Left cardiac atrium (tissue), 4 donors: ENCODE measurements at regions not wholly inside any gene's neighbourhood (a gene's known extent, or its start where the extent isn't known, plus 50 kb on each side); places are given as distances from the start of the nearest gene placed in this dataset.

Experiments used
- ATAC-seq, 2 donors: fragments of 200-7000 bp; cut with Tn5 transposase; one replicate each; pipeline ENCODE4 v1.9.1; 2020; ENCODE audit warnings: mild to moderate bottlenecking in 2 of 2, moderate library complexity in 2 of 2
- DNase-seq: peaks from one replicate; pipeline ENCODE4 v3.0.0-alpha.2; 2020
- intact Hi-C, 2 donors: fragments of 100-400 bp; cut with DNase I; formaldehyde crosslinking; loops; one replicate each; pipeline versions ENCODE4 v1.14.1 to v1.15.1; 2022 to 2023
- donor health status: DM: no; HTN: yes; CAD: no.
- donor health status: DM: no; HTN: yes; CAD: no; lungs with severe emphysema.
- donor health status: DM: yes; HTN: yes; CAD: no.
- donor health status: Dilated cardiomyopathy.

DNA sequence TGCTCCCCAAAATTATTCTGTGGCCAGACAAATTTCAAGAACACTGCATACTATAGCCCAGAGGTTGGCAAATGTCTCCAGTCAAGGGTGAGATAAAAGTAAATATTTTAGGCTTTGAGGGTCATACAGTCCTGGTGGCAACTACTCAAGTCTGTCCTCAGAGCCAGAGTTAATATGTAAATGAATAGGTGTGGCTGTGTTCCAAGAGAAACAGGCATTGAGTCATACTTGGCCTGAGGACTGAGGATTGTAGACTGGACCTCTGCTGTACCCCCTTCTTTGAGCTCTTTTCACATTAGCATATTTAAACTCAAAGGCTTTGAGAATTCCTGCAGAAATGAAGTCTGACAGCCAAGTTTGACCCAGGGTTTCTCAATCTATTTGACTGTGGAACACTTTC is 129.2 kb upstream of the PTCH1 start:
- intact Hi-C loops, result loop anchor here in 1 of 2 donors (10.0 kb wide), 1 partner anchor 131 kb away; the partner anchor contains the start of gene PTCH1
- DNase-seq, result no peak
- ATAC-seq, result no peak

DNA sequence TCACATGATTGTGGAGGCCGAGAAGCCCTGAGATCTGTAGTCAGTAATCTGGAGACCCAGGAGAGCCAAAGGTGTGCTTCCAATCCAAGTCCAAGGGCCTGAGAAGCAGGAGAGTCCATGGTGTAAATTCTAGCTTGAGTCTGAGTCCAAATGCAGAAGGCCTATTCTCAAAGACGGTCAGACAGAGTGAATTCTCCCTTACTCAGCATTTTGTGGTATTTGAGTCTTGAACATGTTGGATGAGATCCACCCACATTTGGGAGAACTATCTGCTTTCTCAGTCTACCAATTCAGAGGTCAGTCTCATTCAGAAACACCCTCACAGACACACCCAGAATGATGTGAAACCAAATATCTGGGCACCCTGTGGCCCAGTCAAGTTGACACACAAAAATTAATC is 128.8 kb upstream of the PTCH1 start:
- ATAC-seq (no peak), DNase-seq (no peak)
- intact Hi-C loops, result loop anchor here in 1 of 2 donors (10.0 kb wide), 1 partner anchor 131 kb away; the partner anchor contains the start of gene PTCH1

DNA sequence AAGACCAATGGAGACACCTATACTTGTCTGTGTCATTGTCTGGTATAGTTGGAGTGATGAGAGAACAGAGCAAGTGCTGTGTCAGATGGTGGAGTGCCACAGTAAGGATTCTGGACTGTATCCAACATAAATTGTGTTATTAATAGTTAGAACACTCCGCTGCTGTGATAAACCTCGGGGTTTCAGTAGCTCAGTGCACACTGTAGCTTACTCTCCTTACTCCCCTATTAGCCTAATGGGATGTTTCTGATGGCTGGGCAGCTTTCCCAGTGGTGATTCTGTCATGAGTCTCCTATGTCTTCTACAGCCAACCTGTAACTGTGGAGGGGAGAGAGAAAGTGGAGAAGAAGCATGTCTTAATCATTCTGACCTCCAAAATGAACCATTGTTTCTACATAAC is 127.6 kb upstream of the PTCH1 start:
- no peak for DNase-seq
- intact Hi-C loops, result loop anchor here in 1 of 2 donors (10.0 kb wide), 1 partner anchor 130 kb away; the partner anchor contains the start of gene PTCH1
- peak; percentile 73 to 74 for ATAC-seq

DNA sequence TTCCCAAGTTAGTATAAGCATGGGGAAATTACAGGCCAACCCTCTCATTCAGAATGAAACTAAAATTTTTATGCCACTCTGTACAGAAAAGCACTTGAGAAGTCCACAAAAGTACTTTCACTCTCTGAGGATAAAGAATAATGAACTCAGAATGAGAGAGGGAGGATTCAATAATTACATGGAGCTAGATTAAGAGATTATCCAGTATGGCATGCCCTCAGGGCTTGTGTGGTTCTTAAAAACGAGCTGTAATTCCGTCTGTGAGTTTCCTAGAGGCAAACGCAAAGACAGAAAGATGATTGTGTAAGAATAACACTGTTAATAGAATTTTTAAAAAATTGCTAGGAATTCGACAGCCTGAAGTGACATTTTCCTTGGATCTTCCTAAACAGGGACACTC is 126.8 kb upstream of the PTCH1 start:
- ATAC-seq (no peak), DNase-seq (no peak)
- intact Hi-C loops, result loop anchor here in 1 of 2 donors (10.0 kb wide), 1 partner anchor 129 kb away; the partner anchor contains the start of gene PTCH1

DNA sequence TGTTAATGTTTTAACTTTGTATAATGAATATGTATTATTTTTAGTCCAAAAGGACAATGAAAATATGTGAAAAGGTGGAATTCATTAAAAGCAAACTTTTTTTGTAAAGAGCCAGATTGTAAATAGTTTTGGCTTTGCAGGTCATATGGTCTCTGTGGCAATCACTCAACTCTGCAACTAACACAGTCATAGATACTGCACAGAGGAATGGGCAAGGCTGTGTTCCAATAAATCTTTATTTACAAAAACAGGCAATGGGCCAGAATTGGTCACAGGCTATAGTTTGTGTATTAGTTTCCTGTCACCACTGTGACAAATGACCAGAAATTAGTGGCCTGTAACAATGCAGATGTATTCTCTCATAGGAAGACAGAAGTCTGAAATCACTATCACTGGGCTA is 125.4 kb upstream of the PTCH1 start:
- intact Hi-C loops, result loop anchor here in 1 of 2 donors (10.0 kb wide), 1 partner anchor 127 kb away; the partner anchor contains the start of gene PTCH1
- ATAC-seq (no peak), DNase-seq (no peak)

DNA sequence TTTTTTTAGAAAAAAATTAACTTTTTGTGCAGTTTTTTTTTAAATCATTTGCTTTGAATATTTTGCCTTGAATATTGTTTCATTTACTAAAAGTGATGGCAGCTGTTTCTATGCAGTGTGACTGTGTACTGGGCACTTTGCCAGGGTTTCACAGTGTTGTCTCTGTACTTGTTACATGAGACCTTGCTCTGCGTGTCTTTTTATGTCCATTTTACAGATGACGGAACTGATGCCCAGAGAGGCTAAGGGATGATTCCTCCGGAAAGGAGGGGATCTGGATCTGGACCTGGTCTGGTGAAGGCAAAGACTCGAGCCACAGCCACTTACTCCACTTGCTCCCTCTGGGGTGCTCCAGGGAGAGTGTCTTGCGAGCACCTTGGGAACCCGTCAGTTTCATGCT is 124.8 kb upstream of the PTCH1 start:
- intact Hi-C loops, result loop anchor here in 1 of 2 donors (10.0 kb wide), 1 partner anchor 127 kb away; the partner anchor contains the start of gene PTCH1
- no peak for ATAC-seq
- DNase-seq, result no peak

DNA sequence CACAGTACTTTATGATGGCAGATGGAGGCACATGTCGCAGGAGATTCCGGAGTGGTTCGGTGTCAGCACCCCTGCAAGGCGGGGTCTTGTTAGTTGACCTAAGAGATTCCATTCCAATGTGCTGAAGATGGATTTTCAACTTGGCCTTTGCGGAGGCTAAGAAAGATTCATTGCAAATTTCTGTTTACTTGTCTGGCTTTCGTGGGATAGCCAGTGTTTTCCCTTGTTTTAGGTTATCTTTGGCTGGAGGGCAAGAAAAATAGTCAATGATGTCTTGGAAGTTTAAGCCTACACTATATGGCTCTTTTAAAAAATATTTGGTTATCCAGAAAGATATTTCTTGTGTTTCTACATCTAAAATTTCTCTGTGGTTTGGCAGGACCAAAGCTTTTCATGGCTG is 123.6 kb upstream of the PTCH1 start:
- ATAC-seq, result no peak
- intact Hi-C loops, result loop anchor here in 1 of 2 donors (10.0 kb wide), 1 partner anchor 126 kb away; the partner anchor contains the start of gene PTCH1
- DNase-seq, result no peak

DNA sequence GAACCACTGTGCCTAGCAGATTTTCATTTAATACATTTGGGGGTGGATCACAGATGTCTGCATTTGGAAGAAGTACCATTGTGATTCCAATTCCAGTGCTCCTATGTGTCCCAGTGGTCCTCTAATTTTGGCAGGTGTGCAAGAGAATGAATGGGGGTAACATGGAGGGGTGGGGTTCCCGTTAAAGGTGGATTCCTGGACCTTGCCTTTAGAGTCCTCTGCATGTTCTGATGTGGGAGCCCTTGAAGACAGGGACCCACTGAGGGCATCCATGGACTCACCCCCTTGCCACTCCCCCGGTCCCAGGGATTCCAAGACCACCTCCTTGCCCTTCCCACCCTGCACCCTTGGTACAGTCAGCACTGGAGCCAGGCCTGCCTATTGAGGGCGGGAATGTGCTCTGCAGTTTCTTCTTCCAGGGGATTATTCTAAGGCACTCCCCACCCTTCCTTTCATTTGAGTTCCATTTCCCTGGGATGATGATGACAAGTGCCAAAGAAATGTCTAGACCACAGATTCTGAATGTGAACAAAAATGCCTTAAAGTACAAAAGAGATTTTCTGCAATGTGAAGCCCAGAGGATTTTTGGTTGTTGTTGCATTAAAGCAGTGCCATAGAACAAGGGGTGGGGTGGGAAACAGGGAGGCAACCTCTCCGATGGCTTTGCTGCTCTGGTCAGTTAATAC is 119.4 kb upstream of the PTCH1 start:
- DNase-seq, result no peak
- no peak for ATAC-seq
- intact Hi-C loops, result no loop called here

DNA sequence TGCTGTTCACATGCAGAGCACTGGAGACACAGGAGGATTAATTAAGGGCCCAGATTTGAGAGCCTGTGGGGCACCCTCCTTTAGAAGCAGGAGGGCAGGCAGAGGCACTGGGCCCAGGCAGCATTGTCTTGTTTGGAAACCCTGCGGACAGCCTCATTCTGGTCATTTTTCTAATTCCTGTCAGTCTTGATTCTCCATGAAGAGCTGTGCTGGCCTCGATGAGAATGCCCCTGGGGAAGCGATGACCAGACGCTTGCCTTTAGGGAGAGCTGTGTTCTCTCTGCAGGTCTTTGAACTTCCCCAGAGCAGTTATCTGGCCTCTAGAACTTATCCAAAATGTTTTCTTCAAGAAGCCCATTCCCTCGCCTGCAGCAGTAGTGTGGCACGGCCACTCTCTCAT is 117.8 kb upstream of the PTCH1 start:
- intact Hi-C loops, result no loop called here
- ATAC-seq (no peak), DNase-seq (no peak)

DNA sequence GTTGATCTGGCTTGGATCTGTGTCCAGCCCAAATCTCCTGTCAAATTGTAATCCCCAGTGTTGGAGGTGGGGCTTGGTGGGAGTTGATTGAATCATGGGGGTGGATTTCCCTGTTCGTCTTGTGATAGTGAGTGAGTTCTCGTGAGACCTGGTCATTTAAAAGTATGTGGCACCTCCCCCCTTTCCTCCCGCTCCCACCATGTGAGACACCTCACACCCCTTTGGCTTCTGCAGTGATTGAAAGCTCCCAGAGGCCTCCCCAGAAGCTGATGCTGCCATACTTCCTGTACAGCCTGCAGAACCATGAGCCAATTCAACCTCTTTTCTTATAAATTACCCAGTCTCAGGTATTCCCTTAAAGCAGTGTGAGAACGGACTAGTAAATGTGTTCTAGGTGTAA is 117.3 kb upstream of the PTCH1 start:
- DNase-seq (no peak), ATAC-seq (no peak)
- intact Hi-C loops, result no loop called here

DNA sequence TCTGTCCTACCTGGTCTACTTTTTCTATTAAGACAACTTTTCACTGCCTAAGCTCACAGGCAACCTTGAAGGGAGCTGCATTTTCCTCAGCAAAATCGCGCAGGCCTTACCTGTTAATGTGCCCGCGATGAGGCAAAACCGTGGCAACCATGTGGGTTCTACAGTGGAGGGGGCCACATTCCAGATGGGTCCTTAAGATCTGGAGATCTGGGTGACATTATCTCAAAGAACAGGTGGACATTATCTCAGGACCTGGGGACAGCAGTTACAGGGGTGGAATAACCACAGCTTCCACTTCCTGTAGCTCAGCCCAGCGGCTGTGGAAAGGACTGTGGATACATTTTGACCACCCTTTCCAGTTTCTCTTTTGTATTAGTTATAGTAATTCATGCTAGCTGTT is 112.8 kb upstream of the PTCH1 start:
- no peak for ATAC-seq
- no peak for DNase-seq
- intact Hi-C loops, result no loop called here

DNA sequence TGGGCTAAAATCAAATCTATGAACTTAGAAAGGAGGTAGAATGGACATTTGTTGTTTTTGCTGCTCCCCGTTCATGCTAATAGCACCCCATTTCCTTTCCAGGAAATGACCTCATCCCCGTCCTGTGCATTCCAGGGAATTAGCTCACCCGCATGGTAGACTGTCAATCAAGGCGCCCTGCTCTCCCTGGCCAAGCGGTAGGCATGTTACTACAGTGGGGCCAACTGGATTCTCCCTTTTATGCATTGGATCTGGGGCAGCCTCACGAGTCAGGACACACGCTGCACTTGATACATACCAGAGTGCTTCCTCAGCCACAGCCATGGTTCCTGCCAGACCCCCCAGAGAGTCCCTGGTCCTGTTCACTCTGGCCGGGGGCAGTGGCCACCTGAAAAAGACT is 111.0 kb upstream of the PTCH1 start:
- ATAC-seq (no peak), DNase-seq (no peak)
- intact Hi-C loops, result no loop called here

DNA sequence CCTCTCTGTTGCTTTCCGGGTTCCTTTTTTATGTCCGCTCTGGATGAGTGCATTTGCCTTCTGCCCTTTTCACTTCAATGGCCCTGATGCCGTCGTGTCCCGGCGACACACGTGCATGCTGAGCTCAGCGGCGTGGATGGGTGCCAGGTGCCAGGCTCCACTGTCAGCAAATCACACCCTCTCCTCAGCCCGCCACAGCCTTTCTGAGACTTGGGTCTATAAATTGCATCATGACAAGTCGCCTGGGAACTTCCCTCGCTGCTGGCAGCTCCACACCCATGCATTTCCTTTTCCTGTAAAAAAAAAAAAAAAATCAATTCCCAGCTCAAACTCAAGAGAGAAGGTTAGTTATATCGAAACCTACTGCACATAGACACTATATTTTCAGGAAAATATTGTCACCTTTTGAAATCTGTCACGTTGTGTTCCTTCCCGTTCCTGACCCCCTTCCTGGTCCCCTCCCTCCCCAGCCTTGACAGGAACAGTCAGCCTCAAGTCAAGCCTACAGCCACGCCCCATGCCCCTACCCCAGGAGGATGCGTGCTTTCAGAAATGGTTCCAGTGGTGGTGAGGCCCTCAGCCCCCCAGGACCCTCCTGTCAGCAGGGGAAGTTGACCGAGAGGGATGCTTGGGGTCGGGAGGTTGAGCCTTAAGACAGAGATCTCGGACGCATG is 110.3 kb upstream of the PTCH1 start:
- ATAC-seq, result peak; percentile 67 to 72
- peak; percentile 80 for DNase-seq
- intact Hi-C loops, result no loop called here

DNA sequence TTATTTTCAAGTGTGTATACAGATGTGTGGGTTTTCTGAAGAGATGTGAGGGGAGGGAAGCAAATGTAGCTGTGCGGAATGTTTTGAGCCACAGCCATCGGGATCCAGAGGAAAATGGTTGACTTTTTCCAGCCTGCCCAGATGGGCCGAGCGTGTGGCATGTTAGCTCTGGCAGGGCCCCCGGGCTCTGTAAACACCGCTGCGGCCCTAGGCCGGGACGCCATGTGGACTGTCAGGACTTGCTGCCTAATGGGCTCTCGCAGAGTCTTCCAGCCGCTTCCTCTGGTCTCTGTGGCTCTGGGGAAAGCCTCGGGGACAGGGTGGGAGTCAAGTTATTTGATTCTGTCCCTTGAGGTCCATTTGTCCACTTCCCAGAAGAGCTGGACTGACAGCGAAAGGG is 109.6 kb upstream of the PTCH1 start:
- ATAC-seq (no peak), DNase-seq (no peak)
- intact Hi-C loops, result no loop called here

DNA sequence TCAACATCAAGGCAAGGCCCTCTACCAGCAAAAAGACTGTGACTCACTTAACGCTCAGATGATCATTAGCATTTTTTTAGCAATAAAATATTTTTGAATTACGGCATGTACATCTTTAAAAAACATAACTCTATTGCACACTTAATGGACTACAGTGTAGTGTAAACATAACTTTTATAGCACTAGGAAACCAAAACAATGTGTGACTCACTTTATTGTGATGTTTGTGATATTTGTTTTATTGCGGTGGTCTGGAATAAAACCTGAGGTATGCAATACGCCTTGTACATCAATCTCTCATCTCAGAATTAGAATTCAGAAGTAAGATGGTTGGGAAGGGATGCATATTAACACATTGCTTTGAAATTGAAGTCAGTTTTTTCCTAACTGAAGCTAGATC is 106.9 kb upstream of the PTCH1 start:
- intact Hi-C loops, result no loop called here
- ATAC-seq (no peak), DNase-seq (no peak)

DNA sequence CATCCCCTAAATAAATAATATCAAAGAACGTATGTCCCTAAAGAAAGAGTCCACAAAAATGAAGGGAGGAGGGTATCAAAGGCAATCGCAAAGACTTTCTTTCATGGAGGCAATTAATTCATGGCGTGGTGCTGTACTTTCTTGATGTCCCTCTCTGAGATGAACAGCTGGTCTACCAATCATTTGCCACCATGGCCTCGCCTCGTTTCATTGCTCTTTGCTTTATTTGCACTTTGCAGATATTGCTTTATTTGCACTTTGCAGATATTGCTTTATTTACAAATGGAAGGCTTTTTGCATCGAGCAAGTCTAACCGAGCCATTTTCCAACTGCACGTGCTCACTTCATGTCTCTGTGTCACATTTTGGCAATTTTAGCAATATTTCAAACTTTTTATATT is 104.0 kb upstream of the PTCH1 start:
- intact Hi-C loops, result no loop called here
- DNase-seq (no peak), ATAC-seq (no peak)

DNA sequence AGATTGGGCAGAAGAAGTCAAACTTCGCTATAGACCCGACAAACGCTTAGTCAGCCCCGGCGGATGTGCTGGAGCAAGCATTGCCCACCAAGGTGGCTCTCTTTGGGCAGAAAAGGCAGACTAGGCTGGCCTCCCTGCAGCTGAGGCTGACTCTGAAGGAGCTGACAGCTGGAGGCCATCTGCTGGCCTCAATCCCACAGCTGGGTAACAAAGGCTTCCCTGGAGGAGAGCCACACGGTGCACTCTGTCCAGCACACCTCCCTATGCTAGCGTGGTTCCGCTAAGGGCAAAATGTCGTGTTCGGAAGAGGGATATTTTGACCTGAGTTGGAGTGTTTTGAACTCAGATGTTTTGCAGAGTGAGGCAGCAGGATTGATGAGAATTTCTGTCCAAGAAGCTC is 103.5 kb upstream of the PTCH1 start:
- DNase-seq (no peak), ATAC-seq (no peak)
- intact Hi-C loops, result no loop called here

DNA sequence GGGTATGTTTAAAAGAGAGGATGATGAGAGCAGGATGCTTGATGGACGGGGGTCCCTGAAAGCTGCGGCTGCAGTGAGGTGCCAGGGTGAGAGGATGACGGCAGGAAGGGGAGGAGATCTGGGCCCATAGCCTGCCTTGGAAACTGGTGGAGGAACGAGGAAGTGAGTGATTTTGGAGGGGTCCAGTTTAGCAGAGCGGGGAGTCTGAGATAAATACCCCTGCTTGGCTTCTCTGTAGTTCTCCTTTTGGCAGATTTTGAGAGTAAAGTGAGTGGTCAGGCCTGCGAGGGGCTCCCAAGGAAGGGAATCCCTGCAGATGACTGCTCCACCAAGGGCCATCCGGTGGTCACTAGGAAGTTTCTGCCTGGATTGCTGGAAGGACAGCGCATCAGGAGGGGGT is 98.5 kb upstream of the PTCH1 start:
- DNase-seq (no peak), ATAC-seq (no peak)
- intact Hi-C loops, result no loop called here

DNA sequence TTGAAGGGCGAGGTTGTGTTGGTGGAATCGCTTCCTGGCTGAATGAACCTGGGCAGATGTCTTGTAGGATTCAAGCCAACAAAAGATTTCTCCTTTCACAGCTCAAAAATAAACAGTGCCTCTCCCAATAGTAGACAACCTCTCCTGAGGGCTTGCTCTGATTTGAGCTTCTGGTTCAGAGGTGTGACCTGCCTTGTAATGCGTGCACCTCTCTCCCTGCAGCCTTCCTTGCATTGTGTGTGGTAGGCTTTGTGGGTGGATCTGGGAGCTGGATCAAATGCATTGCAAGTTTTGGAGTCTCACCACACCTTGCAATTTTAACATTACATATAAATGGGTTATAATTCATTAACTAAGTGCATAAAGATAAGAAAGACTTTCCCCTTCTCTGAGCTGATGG is 96.9 kb upstream of the PTCH1 start:
- ATAC-seq, result no peak
- intact Hi-C loops, result no loop called here
- no peak for DNase-seq

DNA sequence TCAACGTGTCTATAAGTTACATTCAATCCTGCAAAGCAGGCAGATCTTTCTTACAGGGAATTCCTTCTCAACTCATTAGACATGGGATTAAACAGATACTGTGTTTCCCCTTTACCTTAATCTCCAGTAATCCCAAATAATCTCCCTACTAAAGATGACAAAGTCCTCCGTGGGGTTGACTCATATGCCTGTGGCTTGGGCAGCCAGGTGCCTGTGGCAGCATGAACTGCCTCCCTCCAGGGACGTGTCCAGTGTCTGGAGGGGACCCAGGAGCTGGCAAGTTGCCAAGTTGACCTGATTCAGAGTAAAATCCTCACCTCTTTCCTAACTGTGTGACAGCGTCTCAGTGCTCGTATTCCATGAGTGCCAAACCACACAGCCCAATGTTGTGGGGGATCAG is 94.6 kb upstream of the PTCH1 start:
- intact Hi-C loops, result no loop called here
- no peak for ATAC-seq
- DNase-seq, result no peak
